NCI-H2081 treated with DMSO at 0.1 percent for 48 hours (cell line): ENCODE measurements at regions not wholly inside any gene's neighbourhood (a gene's known extent, or its start where the extent isn't known, plus 50 kb on each side); places are given as distances from the start of the nearest gene placed in this dataset.
"Not testable (repeated sequence)": the region's sequence is repeated elsewhere in the genome, so short reads cannot be mapped to it uniquely, and the experiment has no call there.

Source experiments
- DNase-seq: peaks from one replicate; lab custom pipeline; 2025; lab: John Stamatoyannopoulos, UW

DNA sequence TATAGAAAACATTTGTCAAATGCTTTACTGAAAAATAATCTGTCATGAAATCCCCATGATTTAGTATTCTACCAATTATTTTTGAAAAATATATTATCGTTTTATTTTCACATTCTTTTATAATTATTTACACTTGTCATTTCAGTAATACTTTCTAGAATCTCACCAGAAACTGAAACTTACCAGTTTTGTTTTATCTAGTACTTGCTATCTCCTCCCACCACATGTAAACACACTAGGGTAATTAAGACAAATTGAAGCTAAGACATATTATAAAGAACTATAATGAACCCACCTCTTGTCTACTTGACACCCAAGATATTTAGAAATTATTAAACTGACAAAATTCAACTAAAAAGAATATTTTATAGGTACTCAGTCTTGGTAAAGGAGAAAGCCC is 51.5 kb upstream of the GRM3 start:
- DNase-seq, result no peak

GRCh38 chr7:86574006-86574405 is 69.7 kb upstream of the GRM3 start:
- no peak for DNase-seq

DNA sequence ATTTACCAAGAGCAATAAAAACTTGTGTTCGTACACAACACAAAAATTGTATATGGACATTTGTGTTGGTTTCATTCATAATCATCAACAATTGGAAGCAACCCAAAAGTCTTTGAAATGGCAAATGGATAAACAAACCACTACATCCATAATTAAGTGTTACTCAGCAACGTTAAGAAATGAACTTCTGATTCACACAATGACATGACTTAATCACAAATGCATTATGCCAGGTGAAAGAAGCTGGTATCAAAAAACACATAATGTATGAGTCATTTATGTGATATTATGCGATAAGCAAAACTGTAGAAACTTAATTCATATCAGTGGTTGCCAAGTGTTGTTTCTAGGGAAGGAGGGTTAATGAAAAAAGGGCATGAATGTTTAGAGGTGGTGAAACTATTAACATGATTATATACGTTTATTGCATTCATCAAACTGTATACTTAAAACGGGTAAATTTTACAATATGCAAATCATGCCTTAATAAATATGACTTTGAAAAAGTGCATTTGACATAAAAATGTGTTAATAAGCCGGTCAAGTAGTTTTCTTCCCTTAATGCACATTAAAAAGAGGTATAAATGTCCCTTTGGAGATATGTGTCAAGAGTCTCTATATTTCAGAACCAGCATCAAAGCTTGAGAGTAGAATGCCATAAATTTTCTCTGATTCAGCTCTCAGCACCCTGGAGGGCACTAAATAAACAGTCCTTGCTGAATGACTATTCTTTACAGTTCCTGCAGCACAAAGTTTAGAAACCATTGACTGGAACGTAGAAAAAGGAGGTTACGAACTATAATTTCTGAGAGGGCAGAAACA is 84.8 kb upstream of the GRM3 start:
- DNase-seq, result no peak

DNA sequence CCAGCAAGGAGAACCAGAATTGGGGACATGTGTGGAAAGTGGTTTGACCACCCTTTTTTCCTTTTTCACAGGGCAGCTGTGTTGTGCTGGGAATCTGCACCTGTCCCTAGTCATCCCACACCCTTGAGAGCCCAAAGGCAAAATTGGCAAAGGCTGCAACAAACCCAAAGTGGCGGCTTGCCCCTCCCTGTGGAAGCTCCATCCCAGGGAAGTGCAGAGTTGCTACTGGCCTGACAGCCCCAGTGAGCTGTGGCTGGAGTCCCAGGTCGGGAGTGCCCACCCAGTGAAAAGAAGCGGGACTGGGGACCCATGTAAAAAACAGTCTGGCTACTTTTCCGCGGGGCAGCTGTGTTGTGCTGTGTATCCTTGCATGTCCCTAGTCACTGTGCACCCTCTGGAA is 109.1 kb upstream of the GRM3 start:
- no peak for DNase-seq

GRCh38 chr7:86504229-86504628 is 139.5 kb upstream of the GRM3 start:
- no peak for DNase-seq

GRCh38 chr7:86499986-86500385 is 143.7 kb upstream of the GRM3 start:
- DNase-seq, result no peak

DNA sequence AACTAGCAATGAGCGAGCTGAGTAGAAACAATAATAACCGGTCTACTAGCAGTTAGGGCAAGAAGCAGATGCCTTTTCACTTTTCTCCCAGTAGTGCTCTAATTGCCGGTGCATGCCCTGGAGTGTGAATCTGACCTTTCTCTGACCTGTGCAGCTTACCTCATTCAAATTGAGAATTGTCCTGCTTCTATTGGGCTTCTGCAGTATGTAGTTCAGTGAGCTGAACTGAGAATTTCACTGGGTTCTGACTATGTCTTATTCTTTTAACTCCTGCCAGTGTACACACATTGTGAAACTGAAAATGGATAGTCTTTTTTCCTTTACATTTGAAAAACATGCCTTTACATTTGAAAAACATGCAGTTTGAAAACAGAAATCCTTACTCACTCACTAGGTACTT is 157.9 kb upstream of the GRM3 start:
- DNase-seq, result no peak

GRCh38 chr7:86479144-86479543 is 164.6 kb upstream of the GRM3 start:
- DNase-seq, result no peak

GRCh38 chr7:86477343-86477935 is 166.3 kb upstream of the GRM3 start:
- no peak for DNase-seq

GRCh38 chr7:86470763-86471162 is 172.9 kb upstream of the GRM3 start:
- DNase-seq, result no peak

- peak; percentile 80 for DNase-seq
Measured at GRCh38 chr7:86469680-86470295, 173.9 kb upstream of the GRM3 start.

- no peak for DNase-seq
Measured at GRCh38 chr7:86454753-86455152, 189.0 kb upstream of the GRM3 start.

- DNase-seq, result no peak
Measured at GRCh38 chr7:86453454-86453853, 190.3 kb upstream of the GRM3 start.

DNA sequence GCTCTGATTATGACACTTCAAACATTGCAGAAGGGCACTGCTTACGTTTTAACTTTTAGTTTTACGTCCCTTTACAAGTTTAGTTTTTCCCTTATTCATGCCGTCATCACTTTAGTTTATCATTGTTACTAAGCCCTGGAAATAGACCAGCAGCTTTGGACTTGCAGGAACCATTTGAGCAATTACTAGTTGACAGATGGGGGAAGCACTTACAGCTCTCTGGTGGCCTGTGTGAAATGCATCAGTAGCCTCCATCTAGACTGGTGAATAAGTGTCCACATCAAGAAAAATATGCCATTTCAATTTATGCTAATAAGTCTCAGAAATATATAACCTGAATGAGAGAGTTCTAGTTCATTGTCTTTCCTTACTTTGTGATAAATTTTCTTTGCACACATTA is 194.9 kb upstream of the GRM3 start:
- no peak for DNase-seq

DNA sequence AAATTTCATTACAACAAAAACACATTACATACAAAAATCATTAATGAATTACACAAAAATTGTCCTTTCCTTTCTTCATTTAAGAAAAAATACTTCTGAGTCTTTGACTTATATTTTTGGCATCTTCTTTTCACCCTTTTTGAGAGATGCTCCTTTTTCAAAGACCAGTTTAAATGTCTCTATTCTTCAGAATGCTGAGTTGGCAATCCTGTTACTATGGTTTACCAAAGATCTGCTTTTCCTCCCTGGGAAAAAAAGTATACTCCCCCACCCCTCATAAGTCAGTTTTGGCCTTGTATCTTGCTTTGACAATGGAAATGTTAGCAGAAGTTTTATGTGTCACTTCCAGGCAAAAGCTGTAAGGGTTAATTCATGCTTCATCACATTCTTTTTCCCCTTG is 198.4 kb upstream of the GRM3 start:
- no peak for DNase-seq

- DNase-seq, result no peak
Measured at GRCh38 chr7:86444245-86444644, 199.5 kb upstream of the GRM3 start.

DNA sequence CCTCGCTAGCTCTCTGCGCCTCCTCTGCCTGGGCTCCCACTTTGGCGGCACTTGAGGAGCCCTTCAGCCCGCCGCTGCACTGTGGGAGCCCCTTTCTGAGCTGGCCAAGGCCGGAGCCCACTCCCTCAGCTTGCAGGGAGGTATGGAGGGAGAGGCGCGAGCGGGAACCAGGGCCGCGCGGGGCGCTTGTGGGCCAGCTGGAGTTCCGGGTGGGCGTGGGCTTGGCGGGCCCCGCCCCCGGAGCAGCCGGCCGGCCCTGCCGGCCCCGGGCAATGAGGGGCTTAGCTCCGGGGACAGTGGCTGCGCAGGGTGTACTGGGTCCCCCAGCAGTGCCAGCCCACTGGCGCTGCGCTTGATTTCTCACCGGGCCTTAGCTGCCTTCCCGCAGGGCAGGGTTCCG is 203.3 kb upstream of the GRM3 start:
- DNase-seq, result not testable (repeated sequence)

DNA sequence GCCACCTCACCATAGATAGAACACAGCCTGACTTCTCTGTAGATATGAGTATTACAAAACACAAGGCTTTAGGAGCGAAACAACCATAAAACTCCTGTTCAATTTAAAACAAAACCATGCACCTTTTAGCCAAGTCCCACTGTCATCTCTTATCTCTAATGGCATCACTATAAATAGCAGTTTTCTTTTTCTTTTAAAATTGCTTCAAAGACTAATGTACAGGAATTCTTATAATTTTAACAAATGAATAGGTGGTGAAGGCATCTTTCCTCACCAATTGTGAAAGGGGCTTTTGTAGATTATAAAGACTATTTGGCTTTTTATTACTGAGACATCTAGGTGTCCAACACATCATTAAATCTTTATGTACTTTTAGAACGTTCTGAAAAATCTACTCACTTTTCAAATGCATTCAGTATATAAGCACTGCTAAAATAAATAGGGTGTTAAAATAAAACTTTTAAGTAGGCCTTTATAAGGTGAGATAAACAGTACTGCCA is 205.7 kb upstream of the GRM3 start:
- DNase-seq, result no peak

DNA sequence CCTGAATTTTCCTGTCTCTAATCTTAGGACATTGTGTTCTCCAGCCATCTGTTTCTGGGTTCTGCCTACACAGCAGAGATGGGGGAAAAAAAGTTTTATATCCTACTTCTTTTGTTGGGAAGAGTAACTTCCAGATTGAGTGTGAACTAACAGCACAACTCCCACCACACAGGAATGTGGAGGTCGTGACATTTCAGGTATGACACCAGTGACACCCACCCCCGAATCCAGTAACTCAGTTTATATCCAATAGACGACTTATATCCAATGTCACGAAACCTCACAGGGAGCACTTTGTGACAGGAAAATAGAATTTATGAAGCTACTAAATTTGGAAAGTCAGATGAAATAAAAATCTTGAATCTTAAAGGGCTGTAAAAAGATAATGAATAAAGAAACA is 211.9 kb upstream of the GRM3 start:
- no peak for DNase-seq

GRCh38 chr7:86411814-86412213 is 231.9 kb upstream of the GRM3 start:
- no peak for DNase-seq

DNA sequence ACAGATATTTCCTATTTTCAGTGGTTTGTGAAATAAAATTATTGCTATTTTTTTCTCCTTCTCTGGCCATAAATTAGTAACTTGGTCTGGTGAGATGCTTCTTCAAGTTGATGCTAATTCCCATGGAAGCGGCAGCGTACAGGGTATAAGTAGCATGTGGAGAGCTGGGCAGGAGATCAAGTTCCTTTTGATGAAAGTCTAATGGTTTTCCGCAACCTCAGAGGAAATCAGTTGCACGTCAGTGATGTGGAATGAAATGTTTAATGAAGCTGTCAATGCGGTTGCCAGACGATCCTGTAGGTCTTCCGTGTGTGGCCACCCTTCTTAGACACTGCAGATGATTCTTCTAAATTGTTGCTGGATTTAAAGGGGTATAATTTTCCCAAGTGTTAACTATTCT is 236.4 kb upstream of the GRM3 start:
- no peak for DNase-seq

DNA sequence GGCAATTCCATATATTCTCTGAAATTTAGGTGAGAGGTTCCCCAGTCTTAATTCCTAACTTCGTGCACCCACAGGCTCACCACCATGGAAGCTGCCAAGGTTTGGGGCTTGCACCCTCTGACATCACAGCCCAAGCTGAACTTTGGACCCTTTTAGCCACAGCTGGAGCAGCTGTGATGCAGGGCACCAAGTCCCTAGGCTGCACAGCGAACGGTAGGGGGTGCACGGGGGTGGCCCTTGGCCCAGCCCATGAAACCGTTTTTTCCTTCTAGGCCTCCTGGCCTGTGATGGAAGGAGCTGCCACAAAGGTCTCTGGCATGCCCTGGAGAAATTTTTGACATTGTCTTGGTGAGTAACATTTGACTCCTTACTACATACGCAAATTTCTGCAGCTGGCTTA is 251.9 kb upstream of the GRM3 start:
- no peak for DNase-seq

- DNase-seq, result not testable (repeated sequence)
Measured at GRCh38 chr7:86375602-86376001, 268.1 kb upstream of the GRM3 start.
